ENCODE measurements at regions not wholly inside any gene's neighbourhood (a gene's known extent, or its start where the extent isn't known, plus 50 kb on each side); places are given as distances from the start of the nearest gene placed in this dataset.
"Not testable (repeated sequence)": the region's sequence is repeated elsewhere in the genome, so short reads cannot be mapped to it uniquely, and the experiment has no call there.

DNA sequence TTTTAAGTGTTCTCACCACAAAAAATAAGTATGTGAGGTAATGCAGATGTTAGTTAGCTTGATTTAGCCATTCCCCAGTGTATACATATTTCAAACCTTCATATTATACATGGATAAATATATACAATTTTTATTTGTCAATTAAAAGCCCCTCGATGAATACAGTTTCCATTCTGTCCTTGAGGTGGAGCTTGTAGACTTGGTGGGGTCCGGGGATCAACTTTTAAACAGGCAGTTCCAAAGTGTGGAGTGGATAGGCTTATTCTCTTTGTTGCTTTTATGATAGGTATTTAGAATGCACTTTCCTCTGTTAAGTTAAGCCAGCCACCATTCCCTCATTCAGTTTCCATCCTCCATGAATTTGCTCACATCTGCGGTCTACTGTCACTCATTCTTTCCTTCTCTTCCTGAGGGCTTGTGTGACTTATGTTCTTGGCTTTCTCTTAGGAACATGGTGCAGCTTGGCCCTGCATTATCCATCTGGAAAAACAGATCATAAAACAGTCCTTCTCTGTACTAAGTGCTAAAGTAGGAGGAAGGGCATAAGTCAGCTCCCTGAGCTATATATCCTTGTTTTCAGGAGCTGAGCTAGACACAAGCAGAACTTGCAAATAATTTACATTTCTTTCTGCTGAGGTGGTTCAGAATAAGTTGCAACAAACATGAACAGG is 149.1 kb downstream of the NFKBIZ start:
- no peak for DNase-seq

DNA sequence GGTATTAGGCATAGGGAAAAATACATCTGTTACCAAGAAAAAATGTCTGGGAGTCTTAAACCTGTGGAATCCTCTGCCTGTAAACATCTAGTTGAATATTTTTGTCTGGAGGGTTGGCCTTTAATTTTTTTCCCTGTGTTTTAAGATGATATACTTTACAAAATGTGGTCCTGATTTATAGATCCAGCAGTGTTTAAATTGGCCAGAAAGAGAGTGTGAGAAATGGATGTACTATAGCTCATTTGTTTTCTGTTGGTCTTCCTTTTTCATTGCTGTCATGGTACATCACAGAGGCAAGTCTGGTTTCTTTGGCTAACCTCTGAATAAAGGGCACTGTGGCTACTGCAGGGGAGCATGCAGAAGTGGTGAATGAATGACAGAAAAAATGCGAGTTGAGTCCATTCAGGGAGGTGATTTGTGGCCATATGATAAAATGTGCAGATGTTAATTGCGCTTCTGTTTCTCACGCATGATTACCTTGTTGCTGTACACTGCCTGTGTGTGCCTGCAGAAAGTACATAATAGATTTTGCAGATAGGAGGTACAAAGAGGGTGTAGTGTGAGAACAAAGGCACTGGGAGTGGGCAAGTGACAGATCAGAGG is 150.0 kb downstream of the NFKBIZ start:
- no peak for DNase-seq

DNA sequence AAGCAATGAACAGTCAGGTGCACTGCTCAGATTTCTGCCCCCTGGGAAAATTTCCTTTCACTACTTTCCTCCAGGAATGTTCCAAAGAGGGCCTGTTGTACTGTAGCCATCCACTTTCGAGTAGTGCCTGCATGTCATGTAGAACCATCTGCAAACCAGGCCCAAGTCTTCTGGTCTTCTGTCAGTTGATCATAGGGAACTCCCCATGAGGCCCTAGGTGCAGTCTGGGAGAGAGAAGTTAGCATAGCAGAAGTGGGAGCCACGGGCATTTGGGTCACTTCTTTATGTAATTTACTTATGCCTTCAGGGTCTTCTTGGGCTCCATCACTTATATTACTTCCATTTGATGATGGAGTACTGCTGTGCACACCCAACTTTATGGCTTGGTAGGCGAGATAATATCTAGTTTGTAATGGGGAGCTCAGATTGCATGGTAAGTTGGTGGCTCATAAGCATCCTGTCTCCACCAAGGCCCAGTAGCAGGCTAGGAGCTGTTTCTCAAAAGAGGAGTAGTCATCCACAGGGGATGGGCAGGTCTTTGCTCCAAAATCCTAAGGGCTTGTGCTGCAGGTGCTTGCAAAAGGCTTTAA is 151.4 kb downstream of the NFKBIZ start:
- peak in 3 of 4 experiments; percentile 36 to 57 (median 46) for DNase-seq

DNA sequence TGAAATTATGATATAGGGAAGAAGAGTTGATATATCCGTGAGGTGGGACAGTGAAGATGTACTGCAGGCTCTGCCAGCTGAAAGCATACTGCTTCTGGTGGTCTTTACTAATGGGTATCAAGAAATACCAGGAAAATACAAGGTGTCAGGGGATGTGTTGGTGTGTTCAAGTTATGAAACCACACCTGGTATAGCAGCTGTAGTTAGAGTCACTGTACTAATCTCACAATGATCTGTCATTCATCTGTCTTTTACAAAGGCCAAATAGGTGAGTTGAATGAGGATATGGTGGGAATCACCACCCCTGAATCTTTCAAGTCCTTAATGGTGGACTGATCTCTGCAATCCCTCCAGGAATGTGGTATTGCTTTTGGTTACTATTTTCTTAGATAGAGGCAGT is 152.7 kb downstream of the NFKBIZ start:
- no peak for DNase-seq

DNA sequence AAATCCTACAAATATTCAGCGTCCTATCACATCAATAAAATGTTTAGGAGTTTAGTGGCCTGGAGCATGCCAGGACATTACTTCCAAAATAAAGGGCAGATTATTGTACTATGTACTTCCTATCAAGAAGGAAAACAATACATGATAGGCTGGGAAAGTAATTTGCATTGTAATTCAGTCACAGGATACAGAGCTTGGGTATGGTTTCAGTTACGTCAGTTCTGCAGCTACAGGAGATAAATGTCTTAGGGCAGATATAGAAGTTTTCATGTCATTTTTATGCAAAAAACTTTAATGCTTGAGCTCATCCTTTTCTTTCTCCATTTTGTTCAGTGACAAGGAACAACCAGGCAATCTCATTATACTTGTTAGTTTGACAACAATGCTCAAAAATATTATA is 155.2 kb downstream of the NFKBIZ start:
- no peak for DNase-seq

DNA sequence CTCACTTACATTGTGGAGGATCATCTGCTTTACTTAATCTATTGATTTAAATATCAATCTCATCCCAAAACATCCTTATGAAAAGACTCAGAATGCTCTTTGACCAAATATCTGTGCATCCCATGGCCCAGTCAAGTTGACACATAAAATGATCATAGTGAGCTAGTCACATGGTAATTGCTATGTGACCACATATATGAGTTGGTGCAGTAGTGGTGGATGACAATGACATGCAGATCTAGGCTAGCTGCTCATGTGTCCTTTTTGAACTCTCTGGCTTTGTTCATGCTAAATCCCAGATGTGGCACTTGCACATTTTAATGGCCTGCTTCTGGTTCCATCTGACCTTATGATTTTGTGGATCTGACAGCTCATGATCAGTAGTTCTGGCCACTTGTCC is 156.2 kb downstream of the NFKBIZ start:
- no peak for DNase-seq

DNA sequence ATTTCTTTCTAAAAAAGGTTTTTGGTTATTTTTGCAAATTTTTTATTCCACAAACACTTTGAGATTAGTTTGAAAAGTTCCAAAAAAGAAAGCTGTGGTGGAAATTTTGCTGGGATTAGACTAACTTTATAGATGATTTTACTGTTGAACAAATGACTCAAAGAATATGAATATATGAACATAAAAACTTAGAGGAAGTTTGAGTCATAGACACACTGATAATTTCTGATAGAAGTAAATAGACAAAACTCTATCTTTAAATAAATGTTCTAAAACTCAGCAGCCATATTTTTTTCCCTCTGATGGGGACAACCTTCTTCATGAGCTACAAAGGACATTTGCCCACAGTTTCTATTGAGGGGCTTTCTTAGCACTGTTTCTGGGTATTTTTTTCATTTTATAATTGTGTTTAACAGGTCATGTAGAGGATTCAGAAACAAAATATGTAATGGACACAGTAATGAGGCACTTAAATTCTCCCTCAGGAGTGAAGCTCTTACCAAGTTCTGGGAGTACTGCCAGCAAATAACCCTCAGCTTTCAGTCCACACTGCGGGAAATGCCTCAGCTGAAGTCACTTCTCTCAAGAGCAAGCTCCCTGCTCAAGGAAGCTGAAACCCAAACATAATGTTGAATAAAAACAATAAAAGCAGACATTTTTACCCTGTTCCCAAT is 157.6 kb downstream of the NFKBIZ start:
- peak in 2 of 4 experiments; percentile 10 to 37 for DNase-seq

DNA sequence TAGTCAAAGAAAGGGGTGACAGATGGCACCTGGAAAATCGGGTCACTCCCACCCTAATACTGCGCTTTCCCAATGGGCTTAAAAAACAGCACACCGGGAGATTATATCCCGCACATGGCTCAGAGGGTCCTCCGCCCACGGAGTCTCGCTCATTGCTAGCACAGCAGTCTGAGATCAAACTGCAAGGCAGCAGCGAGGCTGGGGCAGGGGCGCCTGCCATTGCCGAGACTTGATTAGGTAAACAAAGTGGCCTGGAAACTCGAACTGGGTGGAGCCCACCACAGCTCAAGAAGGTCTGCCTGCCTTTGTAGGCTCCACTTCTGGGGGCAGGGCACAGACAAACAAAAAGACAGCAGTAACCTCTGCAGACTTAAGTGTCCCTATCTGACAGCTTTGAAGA is 159.1 kb downstream of the NFKBIZ start:
- not testable (repeated sequence) for DNase-seq

DNA sequence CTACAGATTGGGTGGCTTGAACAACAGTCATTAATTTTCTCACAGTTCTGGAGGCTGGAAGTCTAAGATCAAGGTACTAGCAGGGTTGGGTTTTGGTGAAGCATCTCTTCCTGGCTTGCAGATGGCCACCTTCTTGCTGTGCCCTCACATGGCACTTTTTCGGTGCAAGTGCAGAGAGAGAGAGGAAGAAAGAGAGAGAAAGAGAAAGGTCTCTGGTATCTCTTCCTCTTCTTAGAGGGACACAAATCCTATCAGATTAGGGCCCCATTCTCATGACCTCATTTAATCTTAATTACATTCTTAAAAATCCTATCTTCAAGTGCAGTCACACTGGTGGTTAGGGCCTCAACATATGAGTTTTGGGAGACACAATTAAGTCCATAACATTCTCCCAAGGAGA is 167.1 kb downstream of the NFKBIZ start:
- DNase-seq, result no peak

DNA sequence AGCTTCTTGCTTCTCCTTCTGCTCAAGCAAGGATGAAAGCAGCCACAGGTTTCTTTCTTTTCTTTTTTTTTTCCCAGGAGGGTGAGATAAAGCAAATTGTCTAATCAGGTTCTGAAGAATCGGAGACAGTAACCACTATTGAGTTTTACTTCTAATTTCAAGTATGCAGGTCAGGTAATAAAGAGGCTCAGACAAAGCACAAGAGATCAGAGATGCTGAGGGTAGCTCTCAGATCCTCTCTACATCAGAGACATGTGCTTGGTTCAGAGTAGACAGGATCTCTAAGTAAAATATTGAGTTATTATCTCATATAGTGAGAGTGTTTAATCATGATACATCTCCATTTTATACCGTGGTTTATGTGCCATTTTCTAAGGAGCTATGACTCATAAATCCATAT is 168.5 kb downstream of the NFKBIZ start:
- DNase-seq, result no peak

DNA sequence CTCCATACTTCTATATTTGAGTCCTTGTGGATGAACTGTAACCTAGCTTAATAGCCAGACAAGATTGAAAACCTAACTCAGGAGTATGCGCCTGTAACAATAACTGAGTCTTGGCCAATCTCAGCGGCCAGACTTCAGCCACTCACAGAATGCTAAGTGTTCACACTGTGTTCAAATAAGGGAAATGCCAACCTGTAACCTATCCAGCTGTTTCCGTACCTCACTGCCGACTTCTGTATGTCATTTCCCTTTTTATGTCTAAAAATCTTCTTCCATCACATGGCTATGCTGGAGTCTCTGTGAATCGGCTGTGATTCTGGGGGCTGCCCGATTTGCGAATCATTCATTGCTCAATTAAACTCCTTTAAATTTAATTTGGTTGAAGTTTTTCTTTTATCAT is 169.2 kb downstream of the NFKBIZ start:
- peak in 3 of 4 experiments; percentile 20 to 44 (median 41) for DNase-seq

DNA sequence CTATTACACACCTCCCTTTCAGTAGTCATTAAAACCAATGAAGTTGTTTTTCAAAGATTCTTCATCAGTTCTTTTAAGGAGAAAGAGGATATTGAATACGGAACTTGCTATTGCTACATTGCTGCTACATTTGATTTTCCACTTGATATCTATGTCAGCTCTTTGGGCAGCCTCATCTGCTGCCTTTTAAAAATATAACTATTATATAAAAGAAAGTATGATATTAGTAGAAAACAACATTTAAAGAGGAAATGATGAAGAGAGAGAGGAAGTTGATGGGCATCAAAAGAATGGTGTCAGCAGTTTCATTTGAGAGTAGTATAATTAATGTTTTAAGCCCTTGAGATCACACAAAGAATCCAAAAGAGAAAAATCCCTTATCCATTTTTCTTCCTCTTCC is 171.4 kb downstream of the NFKBIZ start:
- DNase-seq, result peak; percentile 31 to 81 (median 61)

DNA sequence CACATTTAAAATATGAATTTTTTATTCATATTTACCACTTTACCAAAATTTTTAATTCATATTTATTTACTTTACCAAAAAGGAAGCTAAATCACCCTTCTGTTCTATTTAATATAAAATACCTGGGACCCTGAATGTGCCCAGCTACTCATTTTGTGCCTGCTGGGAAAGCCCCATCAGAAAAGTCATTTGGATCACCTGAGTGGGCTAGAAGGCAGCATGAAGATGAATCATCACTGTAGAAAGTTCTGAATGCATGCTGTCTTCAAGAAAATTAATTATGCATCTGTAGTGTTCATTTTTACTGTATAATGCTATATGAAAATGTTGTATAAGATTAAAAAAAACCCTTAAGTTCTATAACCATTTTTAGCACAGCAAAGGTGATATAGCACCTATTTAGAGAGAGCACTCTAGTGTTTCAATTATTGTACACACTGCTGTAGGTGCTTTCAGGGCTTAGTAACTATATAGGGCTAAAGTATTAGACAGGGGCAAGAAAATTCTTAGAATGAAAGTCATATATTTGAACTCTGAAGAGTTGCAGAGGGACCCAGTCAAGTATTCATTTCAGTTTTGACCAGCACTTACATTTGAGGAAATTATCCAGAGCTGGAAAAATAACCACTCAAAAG is 175.1 kb downstream of the NFKBIZ start:
- DNase-seq, result peak in 2 of 4 experiments; percentile 27 to 32

DNA sequence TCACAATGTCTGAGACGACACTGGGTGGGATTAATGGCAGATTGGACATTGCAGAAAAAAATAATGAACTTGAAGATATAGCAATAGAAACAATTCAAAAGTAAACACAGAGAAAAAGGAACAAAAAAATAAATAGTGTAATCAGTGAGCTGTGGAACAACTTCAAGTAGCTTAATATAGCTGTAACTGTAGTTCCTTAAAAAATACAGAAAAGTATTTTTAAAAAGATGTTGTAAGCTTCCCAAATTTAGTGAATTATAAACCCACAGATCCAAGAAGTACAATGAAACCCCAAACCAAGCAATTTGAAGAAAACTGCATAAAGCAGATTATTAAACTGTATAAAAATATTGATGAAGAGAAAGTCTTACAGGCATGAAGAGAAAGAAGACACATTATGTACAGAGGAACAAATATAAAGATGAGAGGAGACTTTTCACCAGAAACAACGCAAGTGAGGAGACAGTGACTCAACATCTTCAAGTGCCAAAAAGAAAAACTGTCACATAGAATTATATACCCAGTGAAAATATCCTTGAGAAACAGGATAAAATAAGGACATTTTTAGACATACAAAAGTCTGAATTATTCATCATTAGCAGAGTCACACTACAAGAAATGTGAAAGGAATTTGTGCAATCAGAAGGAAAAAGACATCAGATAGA is 176.4 kb downstream of the NFKBIZ start:
- DNase-seq, result peak in 2 of 4 experiments; percentile 47 to 63

DNA sequence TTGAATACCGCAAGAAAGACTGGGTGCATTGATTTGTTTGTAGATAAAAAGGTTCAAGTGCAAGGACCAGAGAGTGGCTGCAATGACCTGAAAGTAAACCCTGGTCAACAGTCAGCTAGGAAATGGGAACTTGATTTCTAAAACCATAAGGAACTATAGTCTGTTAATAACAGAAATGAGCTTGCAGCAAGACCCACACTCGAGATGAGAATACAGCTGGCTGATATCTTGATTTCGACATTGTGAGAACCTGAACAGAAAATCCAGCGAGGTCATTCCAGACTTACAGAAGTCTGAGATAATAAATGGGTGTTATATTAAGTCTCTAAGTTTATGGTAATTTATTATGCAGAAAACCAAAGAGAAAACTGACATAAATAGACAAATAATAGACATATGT is 177.3 kb downstream of the NFKBIZ start:
- DNase-seq, result peak; percentile 47 to 82 (median 72)

DNA sequence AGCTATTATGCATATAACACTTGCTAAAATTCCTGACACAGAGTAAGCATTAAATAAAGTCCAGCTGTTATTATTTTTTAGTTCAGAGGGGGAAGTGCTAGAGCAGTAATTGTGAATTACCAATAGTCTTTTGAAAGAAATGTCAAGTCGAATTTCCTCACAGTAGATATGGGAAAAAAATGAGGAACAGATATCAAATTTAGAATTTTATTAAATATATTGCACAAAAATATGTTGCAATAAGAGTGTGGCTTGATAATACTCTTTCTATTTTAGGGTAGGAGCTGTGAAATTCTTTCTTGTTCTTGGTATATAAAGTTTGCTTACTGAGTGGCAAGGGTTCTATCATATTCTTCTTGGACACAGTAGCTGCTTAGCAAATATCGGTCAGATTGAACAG is 181.3 kb downstream of the NFKBIZ start:
- peak in 2 of 4 experiments; percentile 75 to 78 for DNase-seq

DNA sequence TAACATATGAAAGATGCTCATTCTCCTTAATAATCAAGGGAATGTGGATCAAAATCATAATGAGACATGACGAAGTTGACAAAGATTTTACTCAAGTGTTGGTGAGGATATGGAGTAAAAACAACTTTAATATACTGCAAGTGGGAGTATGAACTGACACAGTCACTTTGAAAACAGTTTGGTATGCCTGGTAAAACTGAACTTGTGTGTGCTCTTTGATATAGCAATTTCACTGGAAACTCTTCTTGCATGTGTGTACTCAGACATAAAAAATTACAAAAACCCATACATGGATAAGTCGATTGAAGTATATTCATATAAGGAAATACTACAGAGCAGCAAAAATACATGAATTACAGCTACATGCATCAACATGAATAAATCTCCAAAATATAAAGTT is 182.5 kb downstream of the NFKBIZ start:
- DNase-seq, result no peak

DNA sequence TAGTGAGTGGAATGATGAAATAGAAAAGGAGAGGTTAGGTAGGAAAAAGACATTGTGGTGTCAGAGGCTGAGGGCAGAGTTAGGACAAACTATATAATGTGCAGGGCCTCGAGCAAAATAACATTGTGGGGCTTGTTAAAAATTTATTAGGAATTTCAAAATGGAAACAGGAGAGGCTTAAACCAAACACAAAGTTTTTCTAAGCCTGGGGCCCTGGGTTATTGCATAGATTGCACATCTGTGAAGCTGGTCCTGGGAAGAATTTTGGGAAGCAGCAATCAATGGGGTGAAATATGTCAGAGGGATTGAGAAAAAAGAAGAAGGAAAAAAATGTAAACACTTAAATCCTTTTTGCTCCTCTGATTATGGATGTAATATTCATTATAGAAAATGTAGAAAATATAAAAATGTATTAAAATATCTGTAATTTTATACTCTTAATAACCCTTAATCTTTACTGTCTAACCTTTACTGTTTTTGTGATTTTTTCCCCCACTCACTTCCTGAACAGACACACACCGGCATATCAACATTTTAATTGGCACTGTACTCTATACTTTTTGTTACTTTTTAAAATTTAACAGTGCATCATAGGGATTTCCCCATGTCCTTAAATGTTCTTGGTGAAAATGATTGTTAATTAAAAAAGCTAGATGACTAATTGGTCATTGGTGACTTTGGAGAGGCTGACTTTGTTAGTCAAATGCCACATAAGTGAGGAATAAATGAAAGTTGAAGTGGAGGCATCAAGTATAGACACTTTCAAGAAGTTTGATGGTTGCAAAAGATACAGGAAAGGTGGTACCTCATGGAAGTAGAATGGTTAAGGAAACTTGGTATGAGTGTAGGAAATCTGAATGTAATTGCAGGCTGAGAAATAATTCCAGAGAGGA is 183.4 kb downstream of the NFKBIZ start:
- DNase-seq, result no peak

DNA sequence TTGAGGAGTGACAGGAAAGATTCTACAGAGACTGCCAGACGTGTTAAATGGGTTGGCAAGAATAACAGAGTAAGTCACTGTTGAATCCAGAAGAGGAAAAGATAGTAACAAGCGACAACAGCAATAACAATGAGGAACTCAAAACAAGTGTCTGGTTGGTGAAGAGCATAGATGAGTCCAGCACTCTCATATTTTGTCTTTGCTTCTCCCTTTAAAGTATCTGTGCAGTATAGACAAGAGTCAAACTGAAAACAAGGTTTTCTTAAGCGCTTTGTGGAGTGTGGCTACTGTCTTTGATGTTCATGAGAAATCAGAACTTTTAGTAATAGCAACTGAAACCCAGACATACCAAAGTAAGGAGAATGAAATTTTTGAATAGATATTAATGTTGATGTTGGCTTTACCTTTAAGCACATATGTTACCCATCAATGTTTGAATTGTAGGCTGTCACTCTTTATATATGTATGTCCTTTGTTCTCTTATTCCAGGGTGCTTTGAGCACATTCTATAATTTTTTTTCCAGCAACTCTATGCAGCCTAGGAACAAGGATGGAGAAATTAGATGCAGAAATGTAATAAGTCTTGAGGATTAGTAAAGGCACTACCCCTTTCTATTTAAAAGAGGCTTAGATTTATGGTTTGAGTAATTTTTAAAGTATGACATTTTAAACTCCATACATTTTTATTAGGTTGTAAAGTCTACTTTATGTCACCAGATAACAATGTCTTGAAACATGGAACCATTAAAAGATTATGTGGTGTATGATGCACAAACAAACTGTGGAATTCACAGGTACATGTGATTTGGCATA is 185.5 kb downstream of the NFKBIZ start:
- DNase-seq, result peak in 1 of 4 experiments; percentile 29

DNA sequence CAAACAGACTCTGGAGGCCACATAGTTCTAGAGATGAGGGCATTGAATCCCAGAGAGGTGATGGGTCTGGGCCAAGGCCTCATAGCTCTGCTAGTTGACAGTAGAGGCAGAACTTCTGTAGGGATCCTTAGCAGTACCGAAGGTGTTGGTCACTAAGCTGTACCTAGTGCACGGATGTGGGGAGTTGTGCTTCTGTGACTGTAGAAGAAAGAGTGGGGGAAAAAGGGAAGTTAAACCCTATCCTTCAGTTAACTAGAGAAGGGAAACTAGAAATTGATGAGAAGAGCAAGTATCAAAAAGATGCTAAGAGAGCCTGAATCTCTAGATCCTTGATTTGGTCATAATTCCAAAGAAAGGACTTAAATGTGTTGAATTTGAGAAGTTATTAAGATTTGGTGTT is 186.7 kb downstream of the NFKBIZ start:
- peak in 2 of 4 experiments; percentile 42 to 54 for DNase-seq

DNA sequence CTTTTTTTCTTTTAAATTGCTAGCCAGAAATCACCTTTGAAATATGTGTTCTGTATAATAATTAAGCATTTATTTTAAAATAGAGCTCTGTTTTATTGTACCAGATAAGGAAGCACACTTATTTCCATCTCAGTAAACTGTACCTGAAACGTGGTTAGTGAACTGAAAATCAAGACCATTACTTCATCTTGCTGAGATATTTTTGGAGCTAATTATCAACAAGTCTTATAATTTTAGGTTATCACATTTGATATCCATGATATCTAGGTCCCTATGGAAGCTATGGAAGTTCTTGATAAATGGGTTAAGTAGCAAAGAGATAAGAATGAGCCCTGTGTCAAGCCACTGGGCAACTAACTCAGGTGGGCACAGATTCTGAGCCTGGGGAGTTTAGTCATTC is 187.2 kb downstream of the NFKBIZ start:
- no peak for DNase-seq
